HG02970 (cell line): ENCODE measurements at regions not wholly inside any gene's neighbourhood (a gene's known extent, or its start where the extent isn't known, plus 50 kb on each side); places are given as distances from the start of the nearest gene placed in this dataset.

Experiments
- ATAC-seq: cut with Tn5 transposase; IDR thresholded peaks from one replicate; pipeline ENCODE4 v1.9.1; 2021; ENCODE audit warnings: mild to moderate bottlenecking, moderate library complexity, moderate number of reproducible peaks; ENCODE audit not compliant: unreplicated experiment, low FRiP score

GRCh38 chr7:97460433-97460832 lies 271.5 kb upstream of the TAC1 start:
- no peak for ATAC-seq

DNA sequence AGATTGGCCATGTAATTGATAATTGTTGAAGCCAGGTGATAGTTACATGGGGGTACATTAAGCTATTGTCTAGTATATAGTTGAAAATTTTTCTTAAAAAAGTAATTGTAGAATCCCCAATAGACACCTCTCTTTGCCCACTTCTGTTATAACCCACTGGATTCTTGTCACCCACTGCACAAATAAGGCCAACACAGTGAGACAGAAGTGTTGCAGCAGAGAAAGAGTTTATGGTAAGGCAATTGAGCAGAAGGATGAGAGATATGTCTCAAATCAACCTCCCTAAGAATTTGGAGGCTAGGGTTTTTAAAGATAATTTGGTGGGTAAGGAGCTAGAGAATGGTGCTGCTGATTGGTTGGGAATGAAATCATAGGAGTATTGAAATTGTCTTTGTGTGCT lies 270.3 kb upstream of the TAC1 start:
- no peak for ATAC-seq

GRCh38 chr7:97466071-97466470 lies 265.8 kb upstream of the TAC1 start:
- ATAC-seq: no peak

GRCh38 chr7:97466999-97467740 lies 264.7 kb upstream of the TAC1 start:
- no peak for ATAC-seq

DNA sequence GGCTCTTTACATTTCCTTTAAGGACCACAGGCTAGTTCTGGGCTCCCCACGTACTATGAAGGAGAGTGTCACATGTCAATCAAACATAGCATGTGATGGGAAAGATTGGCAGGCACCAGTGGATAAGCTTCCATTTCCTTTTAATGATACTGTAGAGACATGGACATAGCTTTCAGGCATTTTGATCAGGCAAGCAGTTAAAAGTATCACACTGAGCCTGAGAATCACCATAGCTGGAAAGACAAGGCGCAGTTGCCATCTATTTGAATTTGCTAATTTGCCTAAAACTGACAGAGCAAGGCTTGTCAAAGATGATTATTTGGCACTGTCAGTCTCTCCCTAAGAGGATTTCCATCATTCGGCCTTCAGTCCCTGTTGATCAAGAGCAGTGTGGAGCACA lies 263.4 kb upstream of the TAC1 start:
- ATAC-seq: no peak

- ATAC-seq: no peak
Observed at GRCh38 chr7:97470726-97471125, 261.2 kb upstream of the TAC1 start.

GRCh38 chr7:97471491-97471890 lies 260.4 kb upstream of the TAC1 start:
- no peak for ATAC-seq

- no peak for ATAC-seq
Observed at GRCh38 chr7:97479740-97480290, 252.1 kb upstream of the TAC1 start.

- ATAC-seq: no peak
Observed at GRCh38 chr7:97480772-97481390, 251.0 kb upstream of the TAC1 start.

GRCh38 chr7:97495487-97495886 lies 236.4 kb upstream of the TAC1 start:
- no peak for ATAC-seq

DNA sequence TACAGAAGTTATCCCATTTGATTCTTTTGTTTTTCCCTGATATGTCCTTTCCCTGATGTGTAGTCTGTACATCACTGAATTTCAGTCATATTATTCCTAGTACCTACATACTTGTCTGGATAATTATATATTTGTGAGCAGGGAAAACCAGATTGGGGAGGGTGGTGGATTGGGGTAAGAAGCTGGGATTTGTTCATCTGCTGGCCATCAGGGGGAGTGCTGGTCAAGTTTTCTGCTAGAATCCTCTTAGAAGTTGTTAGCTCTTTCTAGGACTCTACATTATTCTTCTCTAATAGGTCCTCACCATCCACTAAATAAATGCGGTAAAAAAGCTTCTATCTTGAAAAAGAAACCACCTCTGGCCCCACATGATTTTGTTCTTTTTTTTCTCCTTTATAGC lies 232.7 kb upstream of the TAC1 start:
- ATAC-seq: peak; percentile 50

DNA sequence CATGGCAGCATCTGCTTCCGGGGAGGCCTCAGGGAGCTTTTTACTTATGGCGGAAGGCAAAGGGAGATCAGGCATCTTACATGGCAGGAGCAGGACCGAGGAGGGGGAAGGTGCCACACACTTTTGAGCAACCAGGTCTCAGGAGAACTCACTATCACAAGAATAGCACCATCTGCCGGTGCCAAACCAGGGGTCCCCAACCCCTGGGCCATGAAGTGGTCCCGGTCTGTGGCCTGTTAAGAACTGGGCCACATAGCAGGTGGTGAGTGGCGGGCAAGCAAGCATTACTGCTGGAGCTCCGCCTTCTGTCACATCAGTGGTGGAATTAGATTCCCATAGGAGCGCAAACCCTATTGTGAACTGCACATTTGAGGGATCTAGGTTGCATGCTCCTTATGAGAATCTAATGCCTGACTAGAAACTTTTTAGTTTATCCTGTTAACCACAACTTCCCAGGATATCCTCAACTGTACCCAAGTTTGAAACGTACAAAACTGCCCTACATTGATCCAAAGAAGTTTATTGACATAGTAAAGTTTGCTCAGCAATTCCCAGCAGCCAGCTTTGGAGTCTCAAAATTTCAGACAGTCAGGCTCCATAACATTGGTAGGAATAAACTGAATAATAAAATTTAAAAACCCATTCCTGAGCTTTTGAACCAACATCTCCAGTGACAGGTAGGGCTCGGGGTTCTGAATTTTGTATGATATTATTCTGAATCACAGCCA lies 228.4 kb upstream of the TAC1 start:
- no peak for ATAC-seq

DNA sequence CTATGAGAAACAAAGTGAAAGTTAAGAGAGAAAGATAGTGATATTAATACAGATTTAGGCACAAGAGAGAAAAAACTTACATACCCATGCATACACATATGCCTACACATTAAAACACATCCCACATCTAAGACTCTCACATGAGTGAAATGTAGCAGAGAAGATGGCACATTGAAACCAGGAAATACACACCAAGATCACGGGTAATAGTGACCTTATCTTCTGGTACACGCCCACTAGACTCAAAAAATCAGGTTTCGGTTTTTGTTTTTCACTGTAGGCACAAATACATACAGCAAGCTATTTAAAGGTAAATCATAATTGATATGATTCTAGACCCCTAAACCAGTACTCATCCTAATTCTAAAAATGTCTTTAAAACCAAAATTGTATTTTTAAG lies 225.2 kb upstream of the TAC1 start:
- ATAC-seq: no peak

- ATAC-seq: no peak
Observed at GRCh38 chr7:97512441-97513207, 219.3 kb upstream of the TAC1 start.

- no peak for ATAC-seq
Observed at GRCh38 chr7:97513326-97513725, 218.6 kb upstream of the TAC1 start.

DNA sequence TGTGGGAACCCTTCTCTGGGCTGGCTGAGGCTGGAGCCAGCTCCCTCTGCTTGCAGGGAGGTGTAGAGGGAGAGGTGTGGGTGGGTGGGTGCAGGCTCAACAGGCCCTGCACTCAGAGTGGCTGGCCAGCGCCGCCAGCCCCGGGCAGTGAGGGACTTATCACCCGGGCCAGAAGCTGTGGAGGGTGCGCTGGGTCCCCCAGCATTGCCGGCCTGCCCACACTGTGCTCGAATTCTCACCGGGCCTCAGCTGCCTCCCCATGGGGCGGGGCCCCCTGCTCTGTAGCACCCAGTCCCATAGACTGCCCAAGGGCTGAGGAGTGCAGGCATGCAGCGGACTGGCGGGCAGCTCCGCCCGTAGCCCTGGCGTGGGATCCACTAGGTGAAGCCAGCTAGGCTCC lies 190.7 kb upstream of the TAC1 start:
- ATAC-seq: no peak

DNA sequence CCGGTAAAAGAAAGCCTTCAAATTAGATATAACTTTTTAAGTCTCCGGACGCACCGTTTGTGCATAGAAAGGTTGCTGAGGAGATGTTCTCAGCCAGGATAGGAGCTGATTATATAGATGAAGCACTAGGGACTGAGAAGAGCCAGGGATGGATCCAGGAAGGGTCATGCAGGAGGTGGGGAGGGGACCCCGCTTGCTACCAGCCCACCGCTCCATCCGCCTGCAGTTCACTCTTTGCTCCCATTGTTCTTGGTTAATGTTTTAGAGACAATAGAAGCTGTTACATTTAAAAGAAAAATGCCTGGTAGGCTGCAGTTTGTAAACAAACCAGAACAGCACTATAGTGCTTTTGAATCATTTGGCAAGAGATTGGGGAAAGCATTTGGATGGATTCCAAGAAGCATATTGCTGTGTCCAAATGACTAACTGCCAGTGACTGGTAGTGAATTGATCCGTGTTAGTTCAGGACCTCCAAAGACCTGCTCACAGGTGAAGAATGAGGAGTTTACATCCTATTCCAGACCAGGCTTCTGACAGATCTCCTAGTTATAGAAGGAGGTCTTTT lies 175.9 kb upstream of the TAC1 start:
- no peak for ATAC-seq

DNA sequence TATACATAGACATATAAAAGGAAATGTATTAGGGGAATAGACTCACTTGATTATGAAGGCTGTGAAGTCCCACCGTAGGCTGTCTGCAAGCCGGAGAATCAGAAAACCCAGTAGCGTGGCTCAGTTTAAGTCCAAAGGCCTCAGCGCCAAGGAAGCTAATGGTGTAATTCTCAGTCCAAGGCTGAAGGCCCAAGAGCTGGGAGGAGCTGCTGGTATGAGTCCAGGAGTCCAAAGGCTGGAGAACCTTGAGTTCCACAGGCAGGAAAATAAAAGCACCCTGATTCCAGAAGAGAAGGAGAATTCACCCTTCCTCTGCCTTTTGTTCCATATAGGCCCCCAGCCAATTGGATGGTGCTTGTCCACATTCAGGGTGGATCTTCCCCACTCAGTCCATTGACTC lies 166.2 kb upstream of the TAC1 start:
- ATAC-seq: no peak

GRCh38 chr7:97573065-97573464 lies 158.8 kb upstream of the TAC1 start:
- no peak for ATAC-seq

DNA sequence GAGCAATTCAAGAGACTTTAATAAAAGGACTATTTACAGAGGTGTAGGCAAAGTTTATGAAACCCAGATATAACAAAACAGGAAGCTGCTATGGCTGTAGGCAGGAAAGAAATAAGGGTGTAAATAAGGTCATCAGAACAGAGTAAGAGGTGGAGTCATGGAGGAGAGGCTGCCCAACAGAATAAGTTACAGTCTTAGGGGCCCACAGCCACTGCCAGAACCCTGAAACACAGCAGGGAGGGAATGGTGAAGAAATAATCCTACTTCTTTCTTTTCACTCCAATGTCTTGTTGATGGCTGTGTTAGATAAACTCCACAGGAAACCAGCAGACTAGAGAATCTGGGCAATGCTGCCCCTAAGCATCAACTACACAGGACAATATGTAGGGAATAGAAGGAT lies 155.8 kb upstream of the TAC1 start:
- no peak for ATAC-seq
